ENCODE measurements at regions not wholly inside any gene's neighbourhood (a gene's known extent, or its start where the extent isn't known, plus 50 kb on each side); places are given as distances from the start of the nearest gene placed in this dataset.

GRCh38 chr16:59591480-59591879 is 857.4 kb upstream of the GOT2 start:
- 93% methylated on average over 1 of the region's 1 CpG for WGBS (ENCODE audit: low lambda C conversion rate, missing lambda C conversion rate)
- H4K20me1 ChIP-seq (ENCODE audit: insufficient read depth, poor library complexity, severe bottlenecking): no peaks in the 10 kb centered on the region
- no peak for DNase-seq (ENCODE audit: low spot score)

GRCh38 chr16:59590845-59591244 is 856.7 kb upstream of the GOT2 start:
- no peak overlapping the region for H2AFZ ChIP-seq
- no peak overlapping the region for H3K4me3 ChIP-seq
- no peak overlapping the region for H3K4me2 ChIP-seq
- H3K27me3 ChIP-seq: no peaks in the 10 kb centered on the region
- no peaks in the 10 kb centered on the region for H3K9me3 ChIP-seq (ENCODE audit: low read depth)
- no peaks in the 10 kb centered on the region for H3K79me2 ChIP-seq
- no peaks in the 10 kb centered on the region for H3K36me3 ChIP-seq (replicated peaks; ENCODE audit: insufficient read depth, low read depth)
- 92% methylated on average over 4 of the region's 4 CpGs for WGBS (ENCODE audit: low lambda C conversion rate, missing lambda C conversion rate)
- no peak for DNase-seq (ENCODE audit: low spot score)
- H4K20me1 ChIP-seq (ENCODE audit: insufficient read depth, poor library complexity, severe bottlenecking): no peaks in the 10 kb centered on the region
- H3K27ac ChIP-seq: no peak overlapping the region
- H3K9me2 ChIP-seq (replicated peaks; ENCODE audit: insufficient read depth): no peaks in the 10 kb centered on the region
- no peaks in the 10 kb centered on the region for H3K4me1 ChIP-seq (ENCODE audit: insufficient read depth)
- TF ChIP-seq EZH2phosphoT487 (IDR thresholded peaks at IDR 0.05; ENCODE audit: low read depth, severe bottlenecking, unreplicated experiment) (no peak), EZH2 (IDR thresholded peaks at IDR 0.05; ENCODE audit: borderline replicate concordance) (no peak), CTCF (IDR thresholded peaks at IDR 0.05; ENCODE audit: poor library complexity) (no peak)

More at GRCh38 chr16:59591480-59591879, 857.4 kb upstream of the GOT2 start:
- Histone ChIP-seq H3K9me3 (ENCODE audit: low read depth) (no peaks in the 10 kb centered on the region), H2AFZ (no peak overlapping the region), H3K36me3 (replicated peaks; ENCODE audit: insufficient read depth, low read depth) (no peaks in the 10 kb centered on the region), H3K4me3 (no peak overlapping the region), H3K4me1 (ENCODE audit: insufficient read depth) (no peaks in the 10 kb centered on the region), H3K79me2 (no peaks in the 10 kb centered on the region), H3K4me2 (no peak overlapping the region), H3K27me3 (no peaks in the 10 kb centered on the region), H3K9me2 (replicated peaks; ENCODE audit: insufficient read depth) (no peaks in the 10 kb centered on the region), H3K27ac (no peak overlapping the region)
- TF ChIP-seq CTCF (IDR thresholded peaks at IDR 0.05; ENCODE audit: poor library complexity) (no peak), EZH2phosphoT487 (IDR thresholded peaks at IDR 0.05; ENCODE audit: low read depth, severe bottlenecking, unreplicated experiment) (no peak), EZH2 (IDR thresholded peaks at IDR 0.05; ENCODE audit: borderline replicate concordance) (no peak)

GRCh38 chr16:59586331-59586730 is 852.2 kb upstream of the GOT2 start:
- Histone ChIP-seq H3K9me2 (replicated peaks; ENCODE audit: insufficient read depth) (no peaks in the 10 kb centered on the region), H3K4me2 (no peak overlapping the region), H3K79me2 (no peaks in the 10 kb centered on the region), H3K36me3 (replicated peaks; ENCODE audit: insufficient read depth, low read depth) (no peaks in the 10 kb centered on the region), H3K4me1 (ENCODE audit: insufficient read depth) (no peaks in the 10 kb centered on the region), H3K9me3 (ENCODE audit: low read depth) (no peaks in the 10 kb centered on the region), H2AFZ (no peak overlapping the region), H3K4me3 (no peak overlapping the region), H4K20me1 (ENCODE audit: insufficient read depth, poor library complexity, severe bottlenecking) (no peaks in the 10 kb centered on the region), H3K27me3 (no peaks in the 10 kb centered on the region), H3K27ac (no peak overlapping the region)
- DNase-seq (ENCODE audit: low spot score): no peak
- 76% methylated on average over 1 of the region's 1 CpG for WGBS (ENCODE audit: low lambda C conversion rate, missing lambda C conversion rate)
- no peak for TF ChIP-seq CTCF (IDR thresholded peaks at IDR 0.05; ENCODE audit: poor library complexity)
- no peak for TF ChIP-seq EZH2 (IDR thresholded peaks at IDR 0.05; ENCODE audit: borderline replicate concordance)
- no peak for TF ChIP-seq EZH2phosphoT487 (IDR thresholded peaks at IDR 0.05; ENCODE audit: low read depth, severe bottlenecking, unreplicated experiment)

- 81% methylated on average over 1 of the region's 1 CpG for WGBS (ENCODE audit: low lambda C conversion rate, missing lambda C conversion rate)
- no peaks in the 10 kb centered on the region for H3K4me1 ChIP-seq (ENCODE audit: insufficient read depth)
- no peak overlapping the region for H3K4me2 ChIP-seq
- TF ChIP-seq EZH2 (IDR thresholded peaks at IDR 0.05; ENCODE audit: borderline replicate concordance): no peak
- no peak for TF ChIP-seq CTCF (IDR thresholded peaks at IDR 0.05; ENCODE audit: poor library complexity)
- TF ChIP-seq EZH2phosphoT487 (IDR thresholded peaks at IDR 0.05; ENCODE audit: low read depth, severe bottlenecking, unreplicated experiment): no peak
- no peaks in the 10 kb centered on the region for H3K79me2 ChIP-seq
- H2AFZ ChIP-seq: no peak overlapping the region
- no peaks in the 10 kb centered on the region for H4K20me1 ChIP-seq (ENCODE audit: insufficient read depth, poor library complexity, severe bottlenecking)
- H3K27ac ChIP-seq: no peak overlapping the region
- H3K27me3 ChIP-seq: no peaks in the 10 kb centered on the region
- no peaks in the 10 kb centered on the region for H3K36me3 ChIP-seq (replicated peaks; ENCODE audit: insufficient read depth, low read depth)
- no peak overlapping the region for H3K4me3 ChIP-seq
- no peaks in the 10 kb centered on the region for H3K9me2 ChIP-seq (replicated peaks; ENCODE audit: insufficient read depth)
- no peaks in the 10 kb centered on the region for H3K9me3 ChIP-seq (ENCODE audit: low read depth)
- no peak for DNase-seq (ENCODE audit: low spot score)
Measured at GRCh38 chr16:59574296-59574695, 840.2 kb upstream of the GOT2 start.

Measured in hepatocyte (in vitro differentiated cells).